SK-N-SH (cell line): ENCODE measurements at regions not wholly inside any gene's neighbourhood (a gene's known extent, or its start where the extent isn't known, plus 50 kb on each side); places are given as distances from the start of the nearest gene placed in this dataset.

Experiments
- CTCF ChIA-PET: fragments of 300-600, 350-600 bp; formaldehyde crosslinking; extraction: SDS; loops from one replicate; lab custom pipeline; 2021; lab: Yijun Ruan, JAX
- POLR2A ChIA-PET: fragments of 350-600 bp; sonication (Branson Sonifier 250); formaldehyde crosslinking; extraction: SDS; loops from one replicate; lab custom pipeline; 2020; ENCODE audit warnings: antibody characterized with exemption, inconsistent platforms; lab: Yijun Ruan, JAX
- DNase-seq: peaks from one replicate; pipeline ENCODE4 v3.0.0; 2012
- H2AFZ ChIP-seq: fragments of 200-600 bp; sonication (generic); 2 replicates; pipeline ENCODE4 v1.8.1; 2016; ENCODE audit warnings: antibody characterized with exemption, mild to moderate bottlenecking, low read depth
- H3F3A ChIP-seq: fragments of 200-600 bp; sonication (generic); replicated peaks from 2 replicates; pipeline ENCODE3; 2016; ENCODE audit warnings: antibody characterized with exemption, mild to moderate bottlenecking; ENCODE audit not compliant: insufficient read depth
- H3K27ac ChIP-seq, 2 experiments: fragments of 200-500 bp in 1 of 2; fragments of 200-600 bp in 1 of 2; sonication (Bioruptor generic) in 1 of 2; sonication (generic), shearing (Covaris generic) in 1 of 2; 2 replicates each; pipeline versions ENCODE4 v1.5.1 to v1.6.1; 2014 to 2016; ENCODE audit warnings: low read depth in 2 of 2, inconsistent platforms in 1 of 2, low read length in 1 of 2, mild to moderate bottlenecking in 1 of 2, mixed read lengths in 1 of 2
- H3K27me3 ChIP-seq: fragments of 200-600 bp; sonication (generic), shearing (Covaris generic); 2 replicates; pipeline ENCODE4 v1.6.1; 2016; ENCODE audit warnings: mixed run types; ENCODE audit not compliant: insufficient read depth
- H3K36me3 ChIP-seq, 2 experiments: fragments of 200-500 bp in 1 of 2; fragments of 200-600 bp in 1 of 2; sonication (Bioruptor generic) in 1 of 2; sonication (generic) in 1 of 2; replicated peaks in 1 of 2; 2 replicates each; pipeline versions ENCODE3 to v1.5.1; 2014 to 2016; ENCODE audit warnings: low read length in 1 of 2, mild to moderate bottlenecking in 1 of 2; ENCODE audit not compliant: insufficient read depth in 2 of 2, control insufficient read depth in 1 of 2
- H3K4me1 ChIP-seq, 2 experiments: fragments of 200-500 bp in 1 of 2; fragments of 200-600 bp in 1 of 2; sonication (Bioruptor generic) in 1 of 2; sonication (generic), shearing (Covaris generic) in 1 of 2; 2 replicates each; pipeline versions ENCODE4 v1.5.1 to v1.6.1; 2014 to 2016; ENCODE audit warnings: low read depth in 1 of 2, low read length in 1 of 2, mixed run types in 1 of 2; ENCODE audit not compliant: insufficient read depth in 2 of 2, control insufficient read depth in 1 of 2
- H3K4me2 ChIP-seq: fragments of 200-600 bp; sonication (generic), shearing (Covaris generic); 2 replicates; pipeline ENCODE4 v1.6.1; 2017; ENCODE audit warnings: mixed run types
- H3K4me3 ChIP-seq, 2 experiments: fragments of 200-500 bp in 1 of 2; fragments of 200-600 bp in 1 of 2; sonication (Bioruptor generic) in 1 of 2; sonication (generic), shearing (Covaris generic) in 1 of 2; 2 replicates each; pipeline versions ENCODE4 v1.5.1 to v1.8.1; 2014 to 2016; ENCODE audit warnings: low read depth in 2 of 2, inconsistent platforms in 1 of 2, low read length in 1 of 2, mild to moderate bottlenecking in 1 of 2, mixed read lengths in 1 of 2, moderate library complexity in 1 of 2
- H3K79me2 ChIP-seq: fragments of 200-600 bp; sonication (generic); 2 replicates; pipeline ENCODE4 v1.8.1; 2017; ENCODE audit warnings: mild to moderate bottlenecking; ENCODE audit not compliant: insufficient read depth
- H3K9ac ChIP-seq: fragments of 200-600 bp; sonication (generic); 2 replicates; pipeline ENCODE4 v1.6.1; 2017; ENCODE audit warnings: mixed run types
- H3K9me2 ChIP-seq: fragments of 200-600 bp; sonication (generic); 2 replicates; pipeline ENCODE4 v1.6.1; 2017; ENCODE audit warnings: mixed run types
- H3K9me3 ChIP-seq: fragments of 200-600 bp; sonication (generic); 2 replicates; pipeline ENCODE4 v1.6.1; 2017; ENCODE audit warnings: mixed run types, mild to moderate bottlenecking, moderate library complexity
- H4K20me1 ChIP-seq: fragments of 200-600 bp; sonication (generic); 2 replicates; pipeline ENCODE4 v1.6.1; 2017; ENCODE audit warnings: mild to moderate bottlenecking, mixed run types; ENCODE audit not compliant: insufficient read depth
- EP300 ChIP-seq, 2 experiments: IDR thresholded peaks; 2 replicates each; pipeline versions ENCODE4 v1.4.0 to v1.6.1; 2012; ENCODE audit warnings: borderline replicate concordance in 1 of 2, low read depth in 1 of 2, low read length in 1 of 2
- EZH2phosphoT487 ChIP-seq: fragments of 200-600 bp; sonication (generic); IDR thresholded peaks from 2 replicates; pipeline ENCODE4 v1.6.1; 2017; ENCODE audit warnings: low read depth, mixed run types, mild to moderate bottlenecking, antibody characterized with exemption, moderate library complexity, borderline replicate concordance
- FOXJ3 ChIP-seq: sonication (generic); formaldehyde crosslinking; IDR thresholded peaks from 2 replicates; pipeline ENCODE4 v1.5.1; 2020; ENCODE audit warnings: mild to moderate bottlenecking, missing genetic modification reagents
- GABPA ChIP-seq: IDR thresholded peaks from 2 replicates; pipeline ENCODE4 v1.4.0; 2012; ENCODE audit warnings: low read depth, mild to moderate bottlenecking
- GATA2 ChIP-seq: sonication (generic); formaldehyde crosslinking; IDR thresholded peaks from 2 replicates; pipeline ENCODE4 v1.5.0; 2020; ENCODE audit warnings: mild to moderate bottlenecking, missing genetic modification reagents
- JUND ChIP-seq: IDR thresholded peaks from 2 replicates; pipeline ENCODE4 v1.4.0; 2012
- MEF2A ChIP-seq: IDR thresholded peaks from 2 replicates; pipeline ENCODE4 v1.4.0; 2012; ENCODE audit warnings: low read depth, borderline replicate concordance
- NRF1 ChIP-seq: IDR thresholded peaks from 2 replicates; pipeline ENCODE4 v1.6.1; 2012; ENCODE audit warnings: low read depth, mild to moderate bottlenecking, low read length
- POLR2AphosphoS5 ChIP-seq: IDR thresholded peaks from 2 replicates; pipeline ENCODE4 v1.6.1; 2012; ENCODE audit warnings: low read depth, low read length
- RXRA ChIP-seq: IDR thresholded peaks from 2 replicates; pipeline ENCODE4 v1.4.0; 2012; ENCODE audit warnings: low read depth, mild to moderate bottlenecking, borderline replicate concordance
- SIN3A ChIP-seq: IDR thresholded peaks from 2 replicates; pipeline ENCODE4 v1.6.1; 2012; ENCODE audit warnings: low read depth, mild to moderate bottlenecking, low read length, moderate library complexity, borderline replicate concordance
- SMC3 ChIP-seq: IDR thresholded peaks from 2 replicates; pipeline ENCODE4 v1.6.1; 2012; ENCODE audit warnings: low read depth, low read length, improper control_type of control experiment
- TEAD4 ChIP-seq: IDR thresholded peaks from 2 replicates; pipeline ENCODE4 v1.4.0; 2012; ENCODE audit warnings: mild to moderate bottlenecking, borderline replicate concordance; ENCODE audit not compliant: insufficient read depth
- YY1 ChIP-seq: IDR thresholded peaks from 2 replicates; pipeline ENCODE4 v1.4.0; 2012; ENCODE audit warnings: low read depth, mild to moderate bottlenecking
- WGBS: methylation state at CpG from one replicate; pipeline ENCODE4 v1.1.6; 2017; ENCODE audit warnings: low lambda C conversion rate; 5-methylcytosine and 5-hydroxymethylcytosine counted together
- TF ChIP-seq, protein P1 (sequence below): IDR thresholded peaks from 2 replicates; pipeline ENCODE4 v1.4.0; 2012; ENCODE audit warnings: low read depth, borderline replicate concordance
- TF ChIP-seq, protein P2 (sequence below): IDR thresholded peaks from 2 replicates; pipeline ENCODE4 v1.4.0; 2012; ENCODE audit warnings: low read depth
- TF ChIP-seq, protein P3 (sequence below): fragments of 200-600 bp; sonication (generic); IDR thresholded peaks from 2 replicates; pipeline ENCODE4 v1.6.1; 2017; ENCODE audit warnings: antibody characterized with exemption, mild to moderate bottlenecking, moderate library complexity
- TF ChIP-seq, protein P4 (sequence below): fragments of 150-350 bp; IDR thresholded peaks from 2 replicates; pipeline ENCODE4 v1.6.1; 2017; ENCODE audit warnings: antibody characterized with exemption, low read length, low read depth, borderline replicate concordance

DNA sequence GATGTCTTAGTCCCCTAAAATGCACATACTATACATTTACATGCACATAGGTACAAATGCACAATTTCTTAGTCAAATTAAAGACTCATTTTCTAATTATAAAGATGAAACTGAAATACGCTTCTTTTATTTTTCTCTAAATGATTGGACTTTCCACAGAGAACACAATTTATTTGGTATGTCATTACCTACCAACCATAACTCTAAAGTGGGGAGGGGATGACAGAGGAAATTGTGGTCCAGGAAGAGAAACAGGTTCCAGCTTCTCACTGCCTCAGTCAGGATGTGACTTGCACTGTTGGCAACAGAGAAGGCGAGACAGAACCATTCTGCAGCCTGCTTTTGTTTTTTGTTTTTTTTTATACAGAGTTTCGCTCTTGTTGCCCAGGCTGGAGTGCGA, 1189.2 kb downstream of the PLA2G4A start:
- Histone ChIP-seq H3K9me3 (no peaks in the 10 kb centered on the region), H4K20me1 (no peaks in the 10 kb centered on the region), H3F3A (no peaks in the 10 kb centered on the region), H3K4me2 (no peak overlapping the region), H3K79me2 (no peaks in the 10 kb centered on the region), H2AFZ (no peak overlapping the region), H3K9ac (no peak overlapping the region), H3K36me3 (no peaks in the 10 kb centered on the region), H3K9me2 (no peaks in the 10 kb centered on the region), H3K4me1 (no peaks in the 10 kb centered on the region), H3K27me3 (no peaks in the 10 kb centered on the region), H3K4me3 (no peak overlapping the region), H3K27ac (no peak overlapping the region)
- no peak for DNase-seq
- 95% methylated on average over 4 of the region's 4 CpGs for WGBS
- CTCF ChIA-PET: interaction anchor here (1.0 kb wide), 1 partner anchor 11 kb away, joined by 4 read pairs; no protein-coding TSS in a partner anchor
- POLR2A ChIA-PET: no interaction called here
- TF ChIP-seq FOXJ3 (no peak), EZH2phosphoT487 (no peak), YY1 (no peak), GATA2 (no peak), POLR2AphosphoS5 (no peak), RXRA (no peak), SIN3A (no peak), TEAD4 (no peak), NRF1 (no peak), GABPA (no peak), MEF2A (no peak), JUND (no peak), SMC3 (no peak), EP300 (IDR thresholded peaks at IDR 0.05; ENCODE audit: borderline replicate concordance in 1 of 2, low read depth in 1 of 2, low read length in 1 of 2) (no peak)
- TF ChIP-seq, protein P1, sequence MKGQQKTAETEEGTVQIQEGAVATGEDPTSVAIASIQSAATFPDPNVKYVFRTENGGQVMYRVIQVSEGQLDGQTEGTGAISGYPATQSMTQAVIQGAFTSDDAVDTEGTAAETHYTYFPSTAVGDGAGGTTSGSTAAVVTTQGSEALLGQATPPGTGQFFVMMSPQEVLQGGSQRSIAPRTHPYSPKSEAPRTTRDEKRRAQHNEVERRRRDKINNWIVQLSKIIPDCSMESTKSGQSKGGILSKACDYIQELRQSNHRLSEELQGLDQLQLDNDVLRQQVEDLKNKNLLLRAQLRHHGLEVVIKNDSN: no peak
- TF ChIP-seq, protein P2, sequence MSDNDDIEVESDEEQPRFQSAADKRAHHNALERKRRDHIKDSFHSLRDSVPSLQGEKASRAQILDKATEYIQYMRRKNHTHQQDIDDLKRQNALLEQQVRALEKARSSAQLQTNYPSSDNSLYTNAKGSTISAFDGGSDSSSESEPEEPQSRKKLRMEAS: no peak
- TF ChIP-seq, protein P3, sequence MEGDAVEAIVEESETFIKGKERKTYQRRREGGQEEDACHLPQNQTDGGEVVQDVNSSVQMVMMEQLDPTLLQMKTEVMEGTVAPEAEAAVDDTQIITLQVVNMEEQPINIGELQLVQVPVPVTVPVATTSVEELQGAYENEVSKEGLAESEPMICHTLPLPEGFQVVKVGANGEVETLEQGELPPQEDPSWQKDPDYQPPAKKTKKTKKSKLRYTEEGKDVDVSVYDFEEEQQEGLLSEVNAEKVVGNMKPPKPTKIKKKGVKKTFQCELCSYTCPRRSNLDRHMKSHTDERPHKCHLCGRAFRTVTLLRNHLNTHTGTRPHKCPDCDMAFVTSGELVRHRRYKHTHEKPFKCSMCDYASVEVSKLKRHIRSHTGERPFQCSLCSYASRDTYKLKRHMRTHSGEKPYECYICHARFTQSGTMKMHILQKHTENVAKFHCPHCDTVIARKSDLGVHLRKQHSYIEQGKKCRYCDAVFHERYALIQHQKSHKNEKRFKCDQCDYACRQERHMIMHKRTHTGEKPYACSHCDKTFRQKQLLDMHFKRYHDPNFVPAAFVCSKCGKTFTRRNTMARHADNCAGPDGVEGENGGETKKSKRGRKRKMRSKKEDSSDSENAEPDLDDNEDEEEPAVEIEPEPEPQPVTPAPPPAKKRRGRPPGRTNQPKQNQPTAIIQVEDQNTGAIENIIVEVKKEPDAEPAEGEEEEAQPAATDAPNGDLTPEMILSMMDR: no peak
- TF ChIP-seq, protein P4, sequence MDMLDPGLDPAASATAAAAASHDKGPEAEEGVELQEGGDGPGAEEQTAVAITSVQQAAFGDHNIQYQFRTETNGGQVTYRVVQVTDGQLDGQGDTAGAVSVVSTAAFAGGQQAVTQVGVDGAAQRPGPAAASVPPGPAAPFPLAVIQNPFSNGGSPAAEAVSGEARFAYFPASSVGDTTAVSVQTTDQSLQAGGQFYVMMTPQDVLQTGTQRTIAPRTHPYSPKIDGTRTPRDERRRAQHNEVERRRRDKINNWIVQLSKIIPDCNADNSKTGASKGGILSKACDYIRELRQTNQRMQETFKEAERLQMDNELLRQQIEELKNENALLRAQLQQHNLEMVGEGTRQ: no peak
